IMR-90 (cell line): ENCODE measurements at regions not wholly inside any gene's neighbourhood (a gene's known extent, or its start where the extent isn't known, plus 50 kb on each side); places are given as distances from the start of the nearest gene placed in this dataset.

Experiments
- ATAC-seq: fragments of 200-7000 bp; cut with Tn5 transposase; 2 replicates; pipeline ENCODE4 v1.9.1; 2020; ENCODE audit warnings: low read depth, mild to moderate bottlenecking, moderate library complexity
- BruUV-seq: library from RNA; stranded (reverse); fragments of 400-500 nt; replicated peaks from 2 replicates; lab custom pipeline; 2021; lab: Mats Ljungman, UMichigan
- CTCF ChIA-PET: fragments of 300-600 bp; formaldehyde crosslinking; extraction: SDS; loops from one replicate; lab custom pipeline; 2021; ENCODE audit warnings: antibody characterized with exemption; lab: Yijun Ruan, JAX
- POLR2A ChIA-PET: fragments of 300-600 bp; sonication (Branson Sonifier 250); formaldehyde crosslinking; loops from one replicate; lab custom pipeline; 2022; ENCODE audit warnings: antibody characterized with exemption; ENCODE audit not compliant: unreplicated experiment; lab: Charles Lee
- DNase-seq: peaks from one replicate; pipeline ENCODE4 v3.0.0; 2013
- H2AFZ ChIP-seq: replicated peaks from 2 replicates; pipeline ENCODE3; 2013; ENCODE audit warnings: low read length, mild to moderate bottlenecking; ENCODE audit not compliant: poor library complexity
- H2AK5ac ChIP-seq: 2 replicates; pipeline ENCODE4 v1.6.1; 2013; ENCODE audit warnings: low read depth, low read length, inconsistent platforms
- H2AK9ac ChIP-seq: replicated peaks from 2 replicates; pipeline ENCODE3; 2013; ENCODE audit warnings: mild to moderate bottlenecking, low read depth, low read length, moderate library complexity; ENCODE audit not compliant: poor library complexity
- H2BK120ac ChIP-seq: 2 replicates; pipeline ENCODE4 v1.6.1; 2013; ENCODE audit warnings: low read depth, low read length, inconsistent platforms
- H2BK15ac ChIP-seq: 3 replicates; pipeline ENCODE4 v1.6.1; 2013; ENCODE audit warnings: low read depth, low read length, inconsistent platforms
- H2BK20ac ChIP-seq: 2 replicates; pipeline ENCODE4 v1.6.1; 2013; ENCODE audit warnings: low read depth, mild to moderate bottlenecking, inconsistent platforms, low read length, moderate library complexity
- H2BK5ac ChIP-seq: 2 replicates; pipeline ENCODE4 v1.6.1; 2013; ENCODE audit warnings: mild to moderate bottlenecking, low read depth, low read length, inconsistent platforms; ENCODE audit not compliant: poor library complexity, severe bottlenecking
- H3K14ac ChIP-seq: replicated peaks from 2 replicates; pipeline ENCODE4 v1.6.1; 2013; ENCODE audit warnings: low read depth, low read length, inconsistent platforms
- H3K18ac ChIP-seq: 2 replicates; pipeline ENCODE4 v1.6.1; 2013; ENCODE audit warnings: low read depth, low read length, control low read depth
- H3K23ac ChIP-seq: 2 replicates; pipeline ENCODE4 v1.6.1; 2013; ENCODE audit warnings: low read depth, low read length, inconsistent platforms
- H3K27ac ChIP-seq: 2 replicates; pipeline ENCODE4 v1.5.1; 2013; ENCODE audit warnings: mild to moderate bottlenecking, control low read depth, low read length; ENCODE audit not compliant: insufficient read depth
- H3K27me3 ChIP-seq: 2 replicates; pipeline ENCODE4 v1.6.1; 2013; ENCODE audit warnings: low read length; ENCODE audit not compliant: control insufficient read depth, insufficient read depth
- H3K36me3 ChIP-seq: 2 replicates; pipeline ENCODE4 v1.6.1; 2013; ENCODE audit warnings: low read length, mixed read lengths; ENCODE audit not compliant: control insufficient read depth, insufficient read depth
- H3K4ac ChIP-seq: 2 replicates; pipeline ENCODE4 v1.6.1; 2013; ENCODE audit warnings: low read depth, low read length, inconsistent platforms
- H3K4me1 ChIP-seq: 2 replicates; pipeline ENCODE4 v1.6.1; 2013; ENCODE audit warnings: low read length, mixed read lengths; ENCODE audit not compliant: control insufficient read depth, insufficient read depth
- H3K4me2 ChIP-seq: 2 replicates; pipeline ENCODE4 v1.6.1; 2013; ENCODE audit warnings: low read depth, mild to moderate bottlenecking, control low read depth, low read length, moderate library complexity
- H3K4me3 ChIP-seq: 2 replicates; pipeline ENCODE4 v1.5.1; 2013; ENCODE audit warnings: low read depth, mild to moderate bottlenecking, control low read depth, low read length, moderate library complexity; ENCODE audit not compliant: insufficient read depth
- H3K56ac ChIP-seq: 2 replicates; pipeline ENCODE4 v1.6.1; 2013; ENCODE audit warnings: low read length, inconsistent platforms; ENCODE audit not compliant: insufficient read depth; ENCODE audit errors: extremely low read depth
- H3K79me1 ChIP-seq, 2 experiments: 2 replicates each; pipeline ENCODE4 v1.6.1; 2013; ENCODE audit warnings: low read length in 2 of 2, inconsistent platforms in 1 of 2, low read depth in 1 of 2
- H3K9ac ChIP-seq: 2 replicates; pipeline ENCODE4 v1.6.1; 2013; ENCODE audit warnings: low read depth, low read length, control low read depth
- H3K9me1 ChIP-seq: 2 replicates; pipeline ENCODE4 v1.6.1; 2013; ENCODE audit warnings: low read length, inconsistent platforms; ENCODE audit not compliant: insufficient read depth
- H3K9me3 ChIP-seq: 2 replicates; pipeline ENCODE4 v1.6.1; 2013; ENCODE audit warnings: low read length; ENCODE audit not compliant: control insufficient read depth, insufficient read depth
- H4K20me1 ChIP-seq: 2 replicates; pipeline ENCODE4 v1.6.1; 2013; ENCODE audit warnings: low read length, inconsistent platforms; ENCODE audit not compliant: insufficient read depth
- H4K5ac ChIP-seq: 2 replicates; pipeline ENCODE4 v1.6.1; 2013; ENCODE audit warnings: mild to moderate bottlenecking, low read depth, low read length, control low read depth
- H4K8ac ChIP-seq, 2 experiments: 2 replicates each; pipeline ENCODE4 v1.6.1; 2013; ENCODE audit warnings: low read depth in 2 of 2, low read length in 2 of 2, control low read depth in 1 of 2, inconsistent platforms in 1 of 2
- H4K91ac ChIP-seq: 2 replicates; pipeline ENCODE4 v1.6.1; 2013; ENCODE audit warnings: low read depth, low read length, inconsistent platforms; ENCODE audit not compliant: insufficient read depth
- CEBPB ChIP-seq: IDR thresholded peaks from 2 replicates; pipeline ENCODE4 v1.6.1; 2012; ENCODE audit warnings: low read depth, low read length, improper control_type of control experiment
- CTCF ChIP-seq: conservative IDR thresholded peaks from 2 replicates; pipeline ENCODE4 v1.5.1; 2012; ENCODE audit warnings: mild to moderate bottlenecking, low read depth, low read length, improper control_type of control experiment
- ELK1 ChIP-seq: fragments of 150-350 bp; IDR thresholded peaks from 2 replicates; pipeline ENCODE4 v1.6.1; 2016; ENCODE audit warnings: low read depth, mild to moderate bottlenecking, low read length, moderate library complexity, borderline replicate concordance
- FOS ChIP-seq: fragments of 150-350 bp; IDR thresholded peaks from 2 replicates; pipeline ENCODE4 v1.6.1; 2016; ENCODE audit warnings: low read depth, low read length
- MAZ ChIP-seq: IDR thresholded peaks from 2 replicates; pipeline ENCODE4 v1.6.1; 2012; ENCODE audit warnings: low read depth, mild to moderate bottlenecking, low read length, improper control_type of control experiment, moderate library complexity, borderline replicate concordance
- MXI1 ChIP-seq: IDR thresholded peaks from 2 replicates; pipeline ENCODE4 v1.6.1; 2012; ENCODE audit warnings: low read depth, mild to moderate bottlenecking, low read length, moderate library complexity, borderline replicate concordance
- NFE2L2 ChIP-seq: fragments of 150-350 bp; IDR thresholded peaks from 2 replicates; pipeline ENCODE4 v1.6.1; 2016; ENCODE audit warnings: low read depth, mild to moderate bottlenecking, low read length
- RAD21 ChIP-seq: IDR thresholded peaks from 2 replicates; pipeline ENCODE4 v1.6.1; 2012; ENCODE audit warnings: low read length, improper control_type of control experiment
- RCOR1 ChIP-seq: IDR thresholded peaks from 2 replicates; pipeline ENCODE4 v1.6.1; 2012; ENCODE audit warnings: mild to moderate bottlenecking, low read length, improper control_type of control experiment; ENCODE audit not compliant: insufficient replicate concordance
- RFX5 ChIP-seq: IDR thresholded peaks from 2 replicates; pipeline ENCODE4 v1.8.0; 2012; ENCODE audit warnings: low read depth, mild to moderate bottlenecking, low read length, moderate library complexity
- SMC3 ChIP-seq: fragments of 150-350 bp; IDR thresholded peaks from 2 replicates; pipeline ENCODE4 v1.6.1; 2016; ENCODE audit warnings: low read depth, mild to moderate bottlenecking, antibody characterized with exemption, low read length, moderate library complexity
- USF2 ChIP-seq: fragments of 150-350 bp; IDR thresholded peaks from 2 replicates; pipeline ENCODE4 v1.6.1; 2017; ENCODE audit warnings: mild to moderate bottlenecking, antibody characterized with exemption, low read length, low read depth
- WGBS, 2 experiments: methylation state at CpG; one replicate each; pipeline versions ENCODE4 v1.1.5 to v1.1.7; 2013; ENCODE audit warnings: missing lambda C conversion rate in 2 of 2; ENCODE audit not compliant: insufficient read length in 1 of 2; ENCODE audit errors: extremely low coverage in 2 of 2; 5-methylcytosine and 5-hydroxymethylcytosine counted together
- dilution Hi-C: fragments of 300-500 bp; cut with HindIII; formaldehyde crosslinking; loops from one replicate; pipeline ENCODE4 v1.14.3; 2018; ENCODE audit warnings: low sequenced_read_pairs; ENCODE audit not compliant: unreplicated experiment
- in situ Hi-C: fragments of 300-500 bp; cut with MboI; formaldehyde crosslinking; loops from 3 replicates; pipeline ENCODE4 v1.14.3; 2019; ENCODE audit warnings: low sequenced_read_pairs, inconsistent platforms, mixed read lengths
- intact Hi-C: fragments of 100-400 bp; cut with micrococcal nuclease; formaldehyde crosslinking; loops from 2 replicates; pipeline ENCODE4 v1.10.0; 2022

- Histone ChIP-seq H3K9me3 (peaks cover 31% of the 10 kb centered on the region), H3K23ac (no peak overlapping the region), H3K4ac (no peak overlapping the region), H3K4me1 (no peaks in the 10 kb centered on the region), H3K9me1 (no peaks in the 10 kb centered on the region), H2AK9ac (no peak overlapping the region), H4K5ac (no peak overlapping the region), H4K8ac (no peak overlapping the region), H3K27me3 (no peaks in the 10 kb centered on the region), H3K4me3 (no peak overlapping the region), H2BK15ac (no peak overlapping the region), H2BK5ac (no peak overlapping the region), H3K14ac (no peak overlapping the region), H2BK20ac (no peak overlapping the region), H2AK5ac (no peak overlapping the region), H3K79me1 (no peaks in the 10 kb centered on the region), H3K18ac (no peak overlapping the region), H2AFZ (no peak overlapping the region), H3K9ac (no peak overlapping the region), H4K91ac (no peak overlapping the region), H3K4me2 (no peak overlapping the region), H3K36me3 (no peaks in the 10 kb centered on the region), H4K20me1 (no peaks in the 10 kb centered on the region), H2BK120ac (no peak overlapping the region), H3K27ac (no peak overlapping the region), H3K56ac (no peak overlapping the region)
- BruUV-seq, result no TSS peak
- TF ChIP-seq CEBPB, result no peak
- TF ChIP-seq RCOR1, result no peak
- TF ChIP-seq NFE2L2, result no peak
- no peak for TF ChIP-seq ELK1
- TF ChIP-seq SMC3, result no peak
- TF ChIP-seq USF2, result no peak
- TF ChIP-seq CTCF, result no peak
- TF ChIP-seq RAD21, result no peak
- no peak for TF ChIP-seq MXI1
- no peak for TF ChIP-seq RFX5
- TF ChIP-seq MAZ, result no peak
- TF ChIP-seq FOS, result no peak
- in situ Hi-C loops (no loop called here), dilution Hi-C loops (no loop called here), intact Hi-C loops (no loop called here)
- CTCF ChIA-PET, result interaction anchor here (0.7 kb wide), 1 partner anchor 191 kb away, joined by 3 read pairs; no protein-coding TSS in a partner anchor
- DNase-seq (no peak), ATAC-seq (no peak)
- POLR2A ChIA-PET, result no interaction called here
- WGBS, 2 experiments, result 41% methylated on average over 7 of the region's 15 CpGs; no CpG with 5 or more reads in 1 of the 2 experiments
Measured at GRCh38 chr10:131825960-131826650, 74.7 kb upstream of the PPP2R2D start.
